Activated naive CD8-positive, alpha-beta T cell treated with anti-CD3 and anti-CD28 coated beads, Interleukin-2, amount 50 U/mL, for 16 hours (primary cell): ENCODE measurements at regions not wholly inside any gene's neighbourhood (a gene's known extent, or its start where the extent isn't known, plus 50 kb on each side); places are given as distances from the start of the nearest gene placed in this dataset.

Experiments
- DNase-seq: peaks from one replicate; pipeline ENCODE4 v3.0.0-alpha.2; 2020; ENCODE audit warnings: low read depth, low spot score

GRCh38 chr3:7793786-7794185 lies 707.8 kb upstream of the LMCD1 start:
- DNase-seq: no peak

- DNase-seq: no peak
These were observed 703.3 kb upstream of the LMCD1 start for GRCh38 chr3:7798276-7798675.

DNA sequence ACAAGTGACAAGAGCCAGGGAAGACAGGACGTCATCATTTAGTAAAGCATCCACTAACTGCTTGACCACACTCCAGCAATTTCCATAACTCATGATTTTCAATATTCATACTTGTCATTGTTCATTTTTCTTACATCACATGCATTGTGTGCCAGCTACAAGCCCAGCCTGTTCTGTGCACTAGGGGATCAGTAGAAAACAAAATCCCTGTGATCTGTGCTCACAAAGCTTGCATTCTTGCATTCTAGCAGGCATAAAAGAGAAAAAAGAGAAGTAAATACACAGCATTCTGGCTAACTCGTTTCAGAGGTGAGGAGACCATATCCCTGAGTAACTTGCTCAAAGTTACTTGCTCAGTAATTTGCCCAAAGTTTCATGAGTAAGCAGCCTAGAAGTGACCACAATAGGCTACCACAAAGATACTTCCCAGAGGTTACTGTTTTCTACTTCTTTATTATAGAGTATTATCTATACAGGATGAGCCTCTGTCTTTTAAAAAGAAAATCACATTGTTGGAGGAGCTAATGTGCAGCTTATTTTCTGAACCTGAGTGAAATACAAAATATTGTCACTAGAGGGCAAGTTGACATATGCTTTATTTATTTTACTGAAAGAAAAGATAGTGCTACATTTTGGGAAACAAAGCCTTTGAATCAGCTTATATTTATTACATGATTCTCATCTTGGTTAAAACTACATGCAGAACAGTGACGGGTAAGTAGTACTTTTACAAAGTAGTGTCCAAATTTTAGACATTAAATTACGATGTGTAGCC lies 701.4 kb upstream of the LMCD1 start:
- no peak for DNase-seq

- DNase-seq: no peak
These were observed 689.1 kb upstream of the LMCD1 start for GRCh38 chr3:7812490-7812889.

DNA sequence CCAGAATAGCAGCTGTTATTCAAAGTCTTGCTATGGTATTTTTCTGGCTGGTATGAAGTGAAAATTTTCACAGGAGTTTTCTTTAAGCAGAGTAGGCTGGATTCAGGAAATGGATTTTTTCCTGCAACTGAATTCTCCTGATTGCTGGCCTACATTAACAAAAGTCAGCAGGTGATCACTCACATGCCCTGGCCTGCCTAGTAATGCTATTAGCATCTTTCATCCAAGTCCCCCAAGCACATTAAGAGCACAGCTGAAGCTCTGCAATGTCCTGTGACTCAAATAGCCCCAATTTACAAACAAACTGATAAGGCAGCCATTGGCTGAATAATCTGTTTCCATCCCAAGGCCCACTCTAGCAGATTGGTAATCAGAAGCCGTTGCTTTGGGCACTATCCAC lies 688.3 kb upstream of the LMCD1 start:
- DNase-seq: no peak

DNA sequence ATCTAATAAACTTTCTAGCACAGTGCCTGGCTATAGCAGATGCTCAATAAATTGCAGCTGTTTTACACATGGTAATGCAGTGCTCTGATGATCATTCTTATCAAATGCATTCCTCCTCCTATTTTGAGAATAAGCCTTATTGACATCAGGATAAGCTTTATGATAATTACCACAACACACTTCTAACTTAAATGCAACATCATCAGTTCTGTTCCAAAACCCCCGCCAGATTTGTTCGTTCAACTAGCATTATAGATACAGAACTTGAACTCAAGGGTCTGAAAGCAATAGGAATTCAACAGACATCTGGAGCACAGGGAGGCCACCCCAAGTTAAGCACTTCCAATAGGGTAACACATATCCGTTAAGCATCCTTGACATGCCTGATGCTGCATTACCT lies 684.4 kb upstream of the LMCD1 start:
- no peak for DNase-seq

DNA sequence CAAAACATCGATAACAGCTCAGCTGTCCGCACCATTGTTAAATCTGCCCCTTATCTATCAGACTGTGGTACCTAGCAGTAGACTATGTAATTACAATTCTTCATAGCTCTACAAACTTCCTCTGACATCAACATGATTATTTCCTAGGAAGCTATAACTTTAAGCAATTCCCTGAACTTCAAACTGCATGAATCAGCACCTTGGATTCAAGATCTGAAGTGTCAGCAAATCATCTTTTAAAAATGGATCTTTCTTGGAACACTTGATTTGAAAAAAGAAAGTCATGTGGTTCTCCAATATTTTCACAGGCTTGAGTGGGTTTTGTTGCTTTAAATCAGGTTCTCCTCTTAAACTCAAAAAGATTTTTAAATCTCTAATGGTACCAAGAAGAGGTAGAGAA lies 680.7 kb upstream of the LMCD1 start:
- DNase-seq: no peak

GRCh38 chr3:7821858-7822257 lies 679.8 kb upstream of the LMCD1 start:
- DNase-seq: no peak

- DNase-seq: no peak
These were observed 660.2 kb upstream of the LMCD1 start for GRCh38 chr3:7841451-7841850.

DNA sequence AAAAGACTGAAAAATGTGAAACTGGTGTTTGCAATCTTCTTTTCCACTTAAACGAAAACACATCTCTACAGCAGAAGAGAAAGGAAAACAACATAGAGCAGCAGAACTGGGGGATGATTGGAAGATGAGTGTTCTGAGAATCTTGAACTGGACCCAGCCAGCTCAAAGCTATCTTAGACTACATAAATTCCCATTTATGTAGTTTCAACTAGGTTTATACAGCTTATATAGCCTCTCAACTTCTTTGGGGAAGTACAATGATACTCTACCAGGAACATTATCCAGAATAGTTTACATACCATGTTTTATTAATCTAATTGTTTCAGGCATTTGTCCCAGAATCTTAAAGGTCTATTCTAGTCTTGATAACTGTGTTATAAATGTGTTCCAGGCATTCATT lies 658.2 kb upstream of the LMCD1 start:
- DNase-seq: no peak

DNA sequence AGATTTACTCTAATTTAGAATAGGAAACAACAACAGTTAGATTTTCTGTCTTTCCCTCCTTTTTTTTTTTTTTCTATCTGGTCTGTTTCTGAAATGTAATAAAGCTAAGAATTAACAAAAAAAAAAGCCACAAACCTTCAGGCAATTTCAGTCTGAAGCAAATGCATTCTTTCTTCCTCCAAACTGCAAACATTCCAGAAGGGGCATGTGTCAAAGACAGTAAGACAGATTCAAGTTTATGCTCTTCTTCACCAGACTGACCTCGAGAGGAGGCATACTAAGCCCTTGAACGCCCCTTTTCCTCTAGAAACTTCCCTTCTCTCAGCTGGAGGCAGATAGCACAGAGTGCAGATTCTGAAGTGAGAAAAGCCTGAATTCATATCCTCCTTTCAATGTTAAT lies 654.6 kb upstream of the LMCD1 start:
- no peak for DNase-seq

- no peak for DNase-seq
These were observed 654.1 kb upstream of the LMCD1 start for GRCh38 chr3:7847521-7847920.

DNA sequence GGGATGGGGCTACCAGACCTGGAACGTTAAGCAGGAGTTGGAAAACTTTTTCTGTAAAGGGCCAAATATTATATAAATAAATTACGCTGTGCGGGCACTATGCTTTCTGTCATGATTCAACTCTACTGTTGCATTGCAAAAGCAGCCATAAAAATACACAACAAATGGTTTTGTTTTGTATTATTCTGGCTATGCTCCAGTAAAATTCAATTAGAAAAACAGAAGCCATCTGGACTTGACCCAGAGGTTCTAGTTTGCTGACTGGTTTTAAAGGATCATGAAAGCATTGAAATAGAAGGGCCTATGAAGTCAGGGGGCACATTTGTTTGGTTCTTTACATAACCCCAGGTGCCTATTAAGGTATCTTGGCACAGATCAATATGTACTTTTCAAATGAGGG lies 647.4 kb upstream of the LMCD1 start:
- no peak for DNase-seq

- no peak for DNase-seq
These were observed 646.9 kb upstream of the LMCD1 start for GRCh38 chr3:7854721-7855120.

DNA sequence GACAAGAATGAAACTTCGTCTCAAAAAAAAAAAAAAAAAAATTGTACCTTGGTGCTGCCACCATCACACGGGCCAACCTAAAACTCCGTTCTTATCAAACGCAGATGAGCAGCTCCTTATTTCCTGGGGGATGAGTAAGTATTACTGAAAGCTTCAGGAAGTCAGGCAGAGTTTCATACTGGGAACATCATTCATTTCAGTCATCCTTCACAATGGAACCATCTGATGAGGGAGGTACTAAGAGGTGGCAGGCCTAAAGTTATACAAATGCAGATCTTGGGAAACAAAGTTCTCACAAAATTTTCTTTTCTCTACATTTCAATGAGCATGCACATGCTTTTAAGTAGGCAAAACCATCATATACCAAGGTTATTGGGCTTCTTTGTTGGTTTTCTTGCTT lies 636.0 kb upstream of the LMCD1 start:
- DNase-seq: no peak

- DNase-seq: no peak
These were observed 634.0 kb upstream of the LMCD1 start for GRCh38 chr3:7867587-7867986.

GRCh38 chr3:7871003-7871560 lies 630.5 kb upstream of the LMCD1 start:
- DNase-seq: no peak

DNA sequence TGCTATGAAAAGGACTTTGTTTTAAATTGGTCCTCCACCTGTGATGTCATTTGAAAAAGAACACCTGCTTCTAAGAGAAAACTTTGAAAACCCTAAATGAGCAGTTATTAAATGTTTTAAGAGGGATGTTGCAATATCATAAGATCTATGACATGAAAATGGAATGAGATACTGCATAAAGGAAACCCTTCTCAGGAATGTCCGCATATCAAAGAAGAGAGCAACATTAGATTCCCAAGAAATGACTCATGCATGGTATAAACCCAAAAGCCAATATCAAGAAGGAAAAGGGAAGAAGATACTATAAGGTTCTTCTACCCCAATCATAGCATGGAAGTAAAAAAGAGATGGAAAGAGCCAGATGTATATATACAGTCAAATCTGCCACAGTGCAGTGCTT lies 627.5 kb upstream of the LMCD1 start:
- no peak for DNase-seq

DNA sequence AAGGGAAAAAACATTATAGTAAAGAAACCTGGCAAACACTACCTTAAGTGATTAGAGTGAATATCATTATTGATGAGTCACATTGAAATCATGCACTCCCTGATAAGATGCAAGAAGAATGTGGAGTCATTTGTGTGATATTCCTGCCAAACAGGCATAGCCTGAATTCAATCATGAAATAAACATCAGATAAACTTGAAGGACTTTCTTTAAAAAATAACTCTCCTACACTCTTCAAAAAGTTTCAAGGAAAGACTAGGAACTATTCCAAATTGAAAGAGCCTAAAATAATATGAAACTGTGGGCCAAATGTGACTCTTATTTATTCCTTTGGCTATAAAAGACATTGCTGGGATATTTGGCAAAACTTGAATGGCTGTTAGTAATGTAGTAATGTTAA lies 625.7 kb upstream of the LMCD1 start:
- no peak for DNase-seq

- DNase-seq: peak; percentile 17
These were observed 624.8 kb upstream of the LMCD1 start for GRCh38 chr3:7876741-7877297.

GRCh38 chr3:7877312-7877711 lies 624.3 kb upstream of the LMCD1 start:
- DNase-seq: no peak

GRCh38 chr3:7879572-7879971 lies 622.1 kb upstream of the LMCD1 start:
- DNase-seq: no peak

- DNase-seq: no peak
These were observed 619.7 kb upstream of the LMCD1 start for GRCh38 chr3:7881946-7882345.
